ENCODE measurements at regions not wholly inside any gene's neighbourhood (a gene's known extent, or its start where the extent isn't known, plus 50 kb on each side); places are given as distances from the start of the nearest gene placed in this dataset.

DNA sequence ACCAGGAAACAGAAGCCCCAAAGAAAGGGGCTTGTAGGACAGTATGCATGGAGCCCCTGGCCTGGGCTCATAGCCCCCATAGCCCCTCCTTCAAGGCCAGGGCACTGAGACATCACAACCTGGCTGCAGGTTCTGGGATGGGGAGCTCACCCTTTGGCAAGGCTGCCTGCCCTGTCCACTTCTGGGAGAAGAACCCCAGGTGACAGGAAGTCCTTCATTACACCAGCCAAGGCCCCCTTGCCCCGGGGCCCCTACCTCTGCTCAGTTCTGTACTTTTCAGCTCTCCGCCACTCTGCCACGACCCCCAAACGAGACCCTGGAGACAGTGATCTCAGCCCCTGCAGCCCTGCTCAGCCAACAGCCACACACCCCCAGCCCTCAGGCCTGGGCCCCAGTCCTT lies 223.2 kb upstream of the RTL1 start:
- DNase-seq (no peak), ATAC-seq (no peak)
- intact Hi-C loops (cut with DNase I) = no loop called here
- Histone ChIP-seq H3K27ac (no peak overlapping the region), H3K36me3 (no peaks in the 10 kb centered on the region), H3K4me1 (no peaks in the 10 kb centered on the region), H3K27me3 (ENCODE audit: low read depth) (peaks cover 13% of the 10 kb centered on the region), H3K9me3 (no peaks in the 10 kb centered on the region), H3K4me3 (no peak overlapping the region)
- TF ChIP-seq, protein P1, sequence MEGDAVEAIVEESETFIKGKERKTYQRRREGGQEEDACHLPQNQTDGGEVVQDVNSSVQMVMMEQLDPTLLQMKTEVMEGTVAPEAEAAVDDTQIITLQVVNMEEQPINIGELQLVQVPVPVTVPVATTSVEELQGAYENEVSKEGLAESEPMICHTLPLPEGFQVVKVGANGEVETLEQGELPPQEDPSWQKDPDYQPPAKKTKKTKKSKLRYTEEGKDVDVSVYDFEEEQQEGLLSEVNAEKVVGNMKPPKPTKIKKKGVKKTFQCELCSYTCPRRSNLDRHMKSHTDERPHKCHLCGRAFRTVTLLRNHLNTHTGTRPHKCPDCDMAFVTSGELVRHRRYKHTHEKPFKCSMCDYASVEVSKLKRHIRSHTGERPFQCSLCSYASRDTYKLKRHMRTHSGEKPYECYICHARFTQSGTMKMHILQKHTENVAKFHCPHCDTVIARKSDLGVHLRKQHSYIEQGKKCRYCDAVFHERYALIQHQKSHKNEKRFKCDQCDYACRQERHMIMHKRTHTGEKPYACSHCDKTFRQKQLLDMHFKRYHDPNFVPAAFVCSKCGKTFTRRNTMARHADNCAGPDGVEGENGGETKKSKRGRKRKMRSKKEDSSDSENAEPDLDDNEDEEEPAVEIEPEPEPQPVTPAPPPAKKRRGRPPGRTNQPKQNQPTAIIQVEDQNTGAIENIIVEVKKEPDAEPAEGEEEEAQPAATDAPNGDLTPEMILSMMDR (IDR thresholded peaks at IDR 0.05) = no peak

DNA sequence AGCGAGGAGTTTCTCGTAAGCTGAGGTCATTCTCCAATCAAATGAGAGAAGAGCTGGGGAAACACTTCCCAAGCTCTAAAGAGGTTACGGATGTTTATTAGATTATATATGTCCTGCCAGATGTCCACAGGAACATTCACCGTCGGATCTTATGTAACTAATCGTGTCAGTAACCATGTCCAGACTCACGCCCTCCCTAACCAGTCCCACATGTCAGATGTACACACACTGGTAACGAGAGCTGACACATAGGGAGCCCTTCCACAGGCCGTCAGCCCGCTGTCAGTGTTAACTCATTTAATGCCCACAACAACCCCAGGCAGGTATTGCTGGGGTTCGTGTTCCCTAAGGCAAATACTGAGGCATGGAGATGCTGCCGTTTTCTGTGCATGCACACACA lies 223.7 kb upstream of the RTL1 start:
- Histone ChIP-seq H3K4me1 (no peaks in the 10 kb centered on the region), H3K27ac (no peak overlapping the region), H3K9me3 (no peaks in the 10 kb centered on the region), H3K27me3 (ENCODE audit: low read depth) (peaks cover 15% of the 10 kb centered on the region), H3K4me3 (no peak overlapping the region), H3K36me3 (no peaks in the 10 kb centered on the region)
- ATAC-seq (no peak), DNase-seq (no peak)
- intact Hi-C loops (cut with DNase I) = no loop called here
- TF ChIP-seq, protein P1 (IDR thresholded peaks at IDR 0.05) = no peak

DNA sequence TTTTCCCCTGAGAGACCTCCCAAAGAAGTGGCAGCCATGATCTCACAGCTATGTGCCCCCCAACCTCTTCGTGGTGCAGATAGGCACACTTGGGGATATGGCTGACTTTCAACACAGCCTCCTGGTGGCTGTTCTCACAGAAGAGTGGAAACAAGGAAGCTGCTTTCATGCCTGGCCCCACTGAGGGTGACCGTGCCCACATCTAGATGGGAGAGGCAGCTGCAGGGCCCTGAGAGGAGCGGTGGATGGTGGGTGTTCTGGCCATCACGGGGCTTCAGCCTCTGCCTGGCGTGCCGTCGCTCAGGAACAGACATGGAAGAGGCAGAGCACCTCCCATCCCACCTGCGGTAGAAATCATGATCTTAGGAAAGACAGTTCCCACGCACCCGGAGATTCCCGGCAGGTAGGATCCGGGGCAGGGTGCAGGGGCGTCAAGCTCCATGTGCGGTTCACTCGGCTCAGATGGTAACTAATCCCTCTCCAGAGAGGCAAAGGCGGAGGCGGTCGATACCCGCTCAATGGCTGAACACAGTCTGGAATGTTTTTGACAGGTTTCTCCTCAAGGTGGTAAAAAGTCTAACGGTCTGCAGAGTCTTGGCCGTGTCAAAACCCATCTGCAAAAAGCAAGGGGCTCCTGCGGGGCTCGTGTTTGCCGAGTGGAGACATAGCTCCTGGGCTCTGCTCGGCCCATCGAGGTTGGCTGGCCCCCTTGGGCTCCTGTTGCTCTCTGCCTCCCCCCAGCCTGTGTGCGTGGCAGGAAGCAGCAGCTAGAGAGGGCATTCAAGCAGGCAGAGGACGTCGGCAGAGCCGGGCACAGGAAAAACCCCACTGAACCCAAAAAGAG lies 225.2 kb upstream of the RTL1 start:
- H3K27ac ChIP-seq = no peak overlapping the region
- intact Hi-C loops (cut with DNase I) = no loop called here
- H3K9me3 ChIP-seq = no peaks in the 10 kb centered on the region
- H3K27me3 ChIP-seq (ENCODE audit: low read depth) = peaks cover 20% of the 10 kb centered on the region
- H3K4me3 ChIP-seq = no peak overlapping the region
- TF ChIP-seq, protein P1 (IDR thresholded peaks at IDR 0.05) = no peak
- no peaks in the 10 kb centered on the region for H3K36me3 ChIP-seq
- H3K4me1 ChIP-seq = no peaks in the 10 kb centered on the region
- ATAC-seq (no peak), DNase-seq (peak; percentile 31)

DNA sequence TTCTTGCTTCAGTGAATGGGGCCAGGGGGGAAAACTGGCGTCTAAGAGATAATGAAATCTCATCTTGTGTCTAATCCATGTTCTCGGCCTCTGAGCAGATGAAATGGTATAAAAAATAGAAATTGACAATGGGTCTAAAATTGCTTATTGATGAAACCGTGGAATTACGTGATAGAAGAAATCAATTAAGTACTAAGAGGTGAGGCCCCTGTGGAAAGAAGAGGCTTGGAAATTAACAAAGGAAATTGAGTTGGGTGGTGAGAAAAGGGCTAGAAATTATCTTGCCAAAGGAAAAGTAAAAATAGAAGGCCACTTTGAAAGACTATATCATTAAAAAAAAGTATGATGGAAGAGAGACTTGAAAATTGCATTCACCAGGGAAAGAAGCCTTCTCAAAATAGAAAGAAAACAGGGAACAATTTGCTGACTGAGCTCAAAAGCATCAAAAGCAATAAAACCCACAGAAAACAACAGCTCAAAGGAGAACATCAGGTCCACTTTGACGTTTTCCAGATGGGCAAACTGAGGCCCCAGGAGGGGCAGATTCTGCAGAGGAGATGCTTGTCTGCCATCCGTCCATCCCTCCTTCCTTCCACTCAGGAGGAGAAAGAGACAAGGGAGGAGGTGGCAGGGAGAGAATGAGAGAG lies 226.1 kb upstream of the RTL1 start:
- H3K9me3 ChIP-seq = no peaks in the 10 kb centered on the region
- no peak overlapping the region for H3K27ac ChIP-seq
- DNase-seq = no peak
- intact Hi-C loops (cut with DNase I) = no loop called here
- H3K36me3 ChIP-seq = no peaks in the 10 kb centered on the region
- ATAC-seq = no peak
- H3K4me1 ChIP-seq = no peaks in the 10 kb centered on the region
- peaks cover 22% of the 10 kb centered on the region for H3K27me3 ChIP-seq (ENCODE audit: low read depth)
- TF ChIP-seq, protein P1 (IDR thresholded peaks at IDR 0.05) = no peak
- H3K4me3 ChIP-seq = no peak overlapping the region

DNA sequence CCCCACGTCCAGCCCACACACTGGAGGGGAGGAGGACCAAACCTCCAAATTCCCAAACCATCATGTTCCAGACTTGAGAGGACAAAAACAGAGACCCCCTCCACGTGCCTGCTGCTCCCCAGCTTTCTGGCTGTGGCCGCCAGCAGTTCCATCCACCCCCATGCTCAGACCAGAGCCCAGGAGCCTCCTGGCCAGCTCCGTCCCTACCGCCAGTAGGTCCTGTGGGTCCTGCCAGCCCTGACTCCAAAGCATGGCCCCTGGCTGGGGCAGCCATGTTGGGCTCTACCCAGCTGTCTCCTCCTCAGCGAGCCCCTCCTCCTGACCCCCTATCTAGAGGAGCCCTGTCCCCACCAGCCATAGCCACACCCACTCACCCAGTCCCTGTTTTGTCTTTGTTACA lies 227.3 kb upstream of the RTL1 start:
- intact Hi-C loops (cut with DNase I) = no loop called here
- peaks cover 26% of the 10 kb centered on the region for H3K27me3 ChIP-seq (ENCODE audit: low read depth)
- TF ChIP-seq, protein P1 (IDR thresholded peaks at IDR 0.05) = no peak
- H3K4me1 ChIP-seq = no peaks in the 10 kb centered on the region
- peak; percentile 26 for DNase-seq
- H3K36me3 ChIP-seq = no peaks in the 10 kb centered on the region
- H3K4me3 ChIP-seq = no peak overlapping the region
- no peaks in the 10 kb centered on the region for H3K9me3 ChIP-seq
- H3K27ac ChIP-seq = no peak overlapping the region
- no peak for ATAC-seq

Measured in lower lobe of right lung (tissue), 2 donors.